HEK293T (cell line): ENCODE measurements at regions not wholly inside any gene's neighbourhood (a gene's known extent, or its start where the extent isn't known, plus 50 kb on each side); places are given as distances from the start of the nearest gene placed in this dataset.

Experiments used
- BHLHE40 ChIP-seq: fragments of 450-650 bp; IDR thresholded peaks from 2 replicates; pipeline ENCODE4 v1.6.1; 2016; ENCODE audit warnings: mild to moderate bottlenecking, moderate library complexity, borderline replicate concordance
- ELF4 ChIP-seq: fragments of 450-650 bp; IDR thresholded peaks from 2 replicates; pipeline ENCODE4 v1.6.1; 2017; ENCODE audit warnings: antibody characterized with exemption
- FOXK2 ChIP-seq: fragments of 450-650 bp; IDR thresholded peaks from 2 replicates; pipeline ENCODE4 v1.6.1; 2016; ENCODE audit warnings: mild to moderate bottlenecking
- FOXM1 ChIP-seq: fragments of 450-650 bp; IDR thresholded peaks from 2 replicates; pipeline ENCODE4 v1.6.1; 2017; ENCODE audit warnings: mild to moderate bottlenecking, borderline replicate concordance
- HDGF ChIP-seq: fragments of 450-650 bp; IDR thresholded peaks from 2 replicates; pipeline ENCODE4 v1.6.1; 2017; ENCODE audit warnings: antibody characterized with exemption, borderline replicate concordance
- SP1 ChIP-seq: fragments of 450-650 bp; IDR thresholded peaks from 2 replicates; pipeline ENCODE4 v1.6.1; 2017
- TARDBP ChIP-seq: fragments of 450-650 bp; IDR thresholded peaks from 2 replicates; pipeline ENCODE4 v1.6.1; 2016
- ZNF384 ChIP-seq: fragments of 450-650 bp; IDR thresholded peaks from 2 replicates; pipeline ENCODE4 v1.6.1; 2016
- TF ChIP-seq, protein P1 (sequence below): fragments of 450-650 bp; IDR thresholded peaks from 2 replicates; pipeline ENCODE4 v1.6.1; 2016

GRCh38 chr12:77772676-77773298 lies 57.9 kb upstream of the NAV3 start:
- TF ChIP-seq BHLHE40 = no peak
- TF ChIP-seq ZNF384 = no peak
- no peak for TF ChIP-seq TARDBP
- TF ChIP-seq FOXM1 = no peak
- no peak for TF ChIP-seq SP1
- TF ChIP-seq FOXK2 = no peak
- no peak for TF ChIP-seq ELF4
- TF ChIP-seq, protein P1, sequence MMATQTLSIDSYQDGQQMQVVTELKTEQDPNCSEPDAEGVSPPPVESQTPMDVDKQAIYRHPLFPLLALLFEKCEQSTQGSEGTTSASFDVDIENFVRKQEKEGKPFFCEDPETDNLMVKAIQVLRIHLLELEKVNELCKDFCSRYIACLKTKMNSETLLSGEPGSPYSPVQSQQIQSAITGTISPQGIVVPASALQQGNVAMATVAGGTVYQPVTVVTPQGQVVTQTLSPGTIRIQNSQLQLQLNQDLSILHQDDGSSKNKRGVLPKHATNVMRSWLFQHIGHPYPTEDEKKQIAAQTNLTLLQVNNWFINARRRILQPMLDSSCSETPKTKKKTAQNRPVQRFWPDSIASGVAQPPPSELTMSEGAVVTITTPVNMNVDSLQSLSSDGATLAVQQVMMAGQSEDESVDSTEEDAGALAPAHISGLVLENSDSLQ = no peak
- no peak for TF ChIP-seq HDGF
